ENCODE measurements at regions not wholly inside any gene's neighbourhood (a gene's known extent, or its start where the extent isn't known, plus 50 kb on each side); places are given as distances from the start of the nearest gene placed in this dataset.
A peak's percentile ranks its signal among the peaks of the same experiment; 100 is the strongest.
"Not testable (repeated sequence)": the region's sequence is repeated elsewhere in the genome, so short reads cannot be mapped to it uniquely, and the experiment has no call there.

DNA sequence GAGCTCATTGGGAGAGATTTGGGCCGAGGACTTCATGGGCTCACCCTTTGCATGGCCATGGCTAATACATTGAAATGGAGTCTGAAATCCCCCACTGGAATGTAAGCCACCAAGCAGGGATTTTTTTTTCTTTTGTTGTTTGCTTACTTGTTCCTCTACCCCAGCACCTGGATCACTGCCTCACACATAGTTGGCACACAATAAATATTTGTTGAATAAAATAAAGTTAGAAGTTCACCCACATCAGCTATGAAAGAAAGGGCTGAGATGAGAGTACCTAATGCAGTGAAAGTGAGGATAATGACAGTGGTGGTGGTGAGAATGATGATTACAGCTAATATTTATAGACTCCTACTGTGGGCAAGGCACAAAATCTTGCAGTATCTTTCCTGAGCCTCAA lies 98.1 kb upstream of the ANXA1 start:
- DNase-seq, result no peak

- no peak for DNase-seq
Measured at GRCh38 chr9:73050887-73051550, 98.2 kb upstream of the ALDH1A1 start.

GRCh38 chr9:73050065-73050816 lies 97.4 kb upstream of the ALDH1A1 start:
- DNase-seq, result no peak

DNA sequence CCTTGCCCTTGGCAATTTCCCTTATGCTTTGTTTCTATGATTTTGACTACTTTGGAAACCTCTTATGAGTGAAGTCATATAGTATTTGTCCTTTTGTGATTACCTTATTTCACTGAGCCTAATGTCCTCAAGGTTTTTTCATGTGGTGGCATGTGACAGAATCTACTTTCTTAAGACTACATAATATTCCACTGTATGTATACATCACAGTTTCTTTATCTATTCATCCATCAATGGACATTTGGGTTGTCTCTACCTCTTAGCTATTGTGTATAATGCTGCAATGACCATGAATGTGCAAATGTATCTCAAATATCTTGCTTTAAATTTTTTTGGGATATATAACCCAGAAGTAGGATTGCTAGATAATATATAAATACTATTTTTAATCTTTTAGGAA lies 96.4 kb upstream of the ALDH1A1 start:
- DNase-seq, result no peak

GRCh38 chr9:73046769-73047168 lies 93.9 kb upstream of the ALDH1A1 start:
- no peak for DNase-seq

GRCh38 chr9:73044776-73045175 lies 91.9 kb upstream of the ALDH1A1 start:
- not testable (repeated sequence) for DNase-seq

GRCh38 chr9:73042155-73042554 lies 89.3 kb upstream of the ALDH1A1 start:
- no peak for DNase-seq

DNA sequence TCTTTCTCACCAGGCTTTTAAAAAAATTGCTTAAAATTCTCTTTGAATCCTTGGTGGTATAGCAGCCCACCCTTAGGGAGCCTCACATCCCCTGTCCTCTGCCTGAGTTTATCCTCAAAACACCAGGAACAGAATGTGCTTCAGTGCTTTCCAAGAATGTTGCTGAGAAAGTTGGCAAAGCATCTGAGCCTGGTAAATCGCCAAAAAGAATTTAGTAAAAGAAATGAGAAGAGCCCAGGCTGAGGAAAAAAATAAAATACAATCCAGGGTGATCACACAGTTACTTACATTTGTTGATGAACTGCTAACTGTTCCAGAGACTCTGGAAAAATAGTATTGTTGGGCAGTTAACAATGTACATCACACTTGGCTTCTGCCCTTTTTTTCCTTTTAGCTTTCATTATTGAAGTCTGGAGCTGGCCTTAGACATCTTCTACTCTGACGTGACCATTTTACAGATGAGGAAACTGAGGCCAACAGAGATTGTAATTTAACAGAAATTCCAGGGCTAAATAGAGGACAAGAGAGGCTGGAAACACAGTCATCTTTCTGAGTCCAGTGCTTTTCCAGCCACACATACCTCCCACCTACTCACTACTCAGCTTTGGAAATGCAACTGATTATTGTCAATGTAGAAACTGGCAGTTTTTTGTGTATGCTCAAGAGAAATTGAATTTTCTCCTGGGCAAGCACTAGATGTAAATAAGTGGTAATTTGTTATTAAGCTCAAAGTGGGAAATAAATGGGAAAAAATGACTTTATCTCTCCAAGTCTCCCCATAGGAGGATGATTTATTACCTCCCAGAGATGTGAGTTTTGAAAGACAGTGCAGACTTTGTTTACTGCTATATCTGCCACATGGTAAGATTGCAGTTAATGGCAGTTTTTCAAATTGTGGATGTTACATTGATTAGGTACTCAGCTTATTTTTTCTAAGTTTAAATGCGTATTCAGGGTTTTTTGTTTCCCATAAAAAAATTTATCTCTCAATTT lies 86.7 kb upstream of the ALDH1A1 start:
- no peak for DNase-seq

GRCh38 chr9:73038613-73039012 lies 85.8 kb upstream of the ALDH1A1 start:
- DNase-seq, result no peak

DNA sequence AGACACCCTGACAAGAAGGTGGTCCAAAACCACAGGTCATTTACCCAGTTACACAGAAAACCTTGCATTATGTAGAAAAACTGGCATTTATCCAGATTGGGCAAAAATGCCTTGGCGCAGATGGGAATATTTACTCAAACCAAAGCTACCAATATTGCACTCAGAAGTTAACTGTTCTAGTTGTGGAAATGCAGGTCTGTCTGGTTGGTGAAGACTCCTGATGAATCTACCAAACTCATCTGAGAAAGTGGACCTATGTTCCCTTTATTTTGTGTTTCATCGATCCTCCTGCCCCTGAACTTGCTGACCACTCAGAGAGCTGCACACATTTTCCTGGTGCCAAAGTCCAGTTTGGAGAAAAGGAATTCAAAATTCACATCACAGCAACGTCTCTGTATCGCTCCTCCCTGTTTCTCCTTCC lies 85.2 kb upstream of the ALDH1A1 start:
- no peak for DNase-seq

- DNase-seq, result no peak
Measured at GRCh38 chr9:73037613-73038012, 84.8 kb upstream of the ALDH1A1 start.

DNA sequence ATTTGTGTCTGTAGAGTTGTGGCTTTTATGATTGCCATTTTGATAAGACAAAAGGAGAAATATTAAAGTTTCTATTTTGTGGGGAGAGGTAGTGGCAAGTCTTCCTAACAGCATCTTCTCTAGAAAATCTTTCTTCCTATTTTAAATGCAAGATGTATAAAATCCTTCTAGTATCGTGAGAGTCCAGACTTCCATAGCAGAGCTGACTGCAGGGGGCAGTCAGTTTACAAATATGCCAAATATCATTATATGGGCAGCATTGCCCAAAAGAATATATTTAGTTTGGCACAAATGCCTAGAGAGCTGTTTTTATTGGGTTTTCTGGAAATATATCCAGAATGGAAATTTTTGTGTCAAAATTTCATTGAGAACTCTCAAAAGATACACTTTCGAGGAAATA lies 82.1 kb upstream of the ALDH1A1 start:
- no peak for DNase-seq

DNA sequence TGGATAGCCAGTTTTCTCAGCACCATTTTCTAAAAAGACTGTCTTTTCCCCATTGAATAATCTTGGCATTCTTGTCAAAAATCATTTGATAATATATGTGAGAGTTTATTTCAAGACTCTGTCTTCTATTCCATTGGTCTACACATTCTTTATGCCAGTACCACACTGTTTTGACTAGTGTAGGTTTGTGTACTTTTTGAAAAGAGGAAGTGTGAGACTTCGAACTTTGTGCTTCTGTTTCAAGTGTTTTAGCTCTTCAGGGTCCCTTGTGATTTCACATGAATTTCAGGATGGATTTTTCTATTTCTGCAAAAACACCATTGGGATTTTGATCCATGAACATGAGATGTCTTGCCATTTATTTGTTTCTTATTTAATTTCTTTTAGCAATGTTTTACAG lies 78.5 kb upstream of the ALDH1A1 start:
- no peak for DNase-seq

DNA sequence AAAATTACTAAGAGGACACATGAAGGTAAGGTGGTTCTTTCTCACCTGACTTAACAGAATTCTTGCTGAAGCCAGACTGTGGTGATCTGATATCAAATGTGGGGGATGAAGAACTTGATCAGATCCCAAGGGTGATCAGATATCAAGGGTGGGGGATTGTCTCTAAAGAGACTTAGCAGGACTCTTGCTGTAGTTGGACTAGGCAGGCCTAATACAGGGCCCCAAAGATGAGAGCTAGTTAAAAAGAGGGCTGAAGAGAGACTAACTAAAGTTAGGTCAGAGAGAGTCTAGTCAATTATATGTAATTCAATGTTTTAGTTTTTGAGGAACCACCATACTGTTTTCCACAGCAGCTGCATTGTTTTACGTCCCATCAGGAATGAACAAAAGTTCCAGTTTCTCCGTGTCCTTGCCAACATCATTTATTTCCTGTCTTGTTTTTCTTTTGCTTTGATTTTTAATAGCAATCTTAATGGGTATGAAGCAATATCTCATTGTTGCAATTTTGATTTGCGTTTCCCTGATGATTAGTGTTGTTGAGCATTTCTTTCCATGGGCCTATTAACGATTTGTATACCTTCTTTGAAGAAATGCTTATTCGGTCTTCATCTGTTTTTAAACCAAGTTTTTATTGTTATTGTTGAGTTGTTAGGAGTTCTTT lies 77.6 kb upstream of the ALDH1A1 start:
- DNase-seq, result no peak

GRCh38 chr9:73029346-73029745 lies 76.5 kb upstream of the ALDH1A1 start:
- no peak for DNase-seq

- no peak for DNase-seq
Measured at GRCh38 chr9:73026375-73026774, 73.5 kb upstream of the ALDH1A1 start.

GRCh38 chr9:73024601-73025034 lies 71.8 kb upstream of the ALDH1A1 start:
- no peak for DNase-seq

- DNase-seq, result peak; percentile 27
Measured at GRCh38 chr9:73023025-73023541, 70.2 kb upstream of the ALDH1A1 start.

DNA sequence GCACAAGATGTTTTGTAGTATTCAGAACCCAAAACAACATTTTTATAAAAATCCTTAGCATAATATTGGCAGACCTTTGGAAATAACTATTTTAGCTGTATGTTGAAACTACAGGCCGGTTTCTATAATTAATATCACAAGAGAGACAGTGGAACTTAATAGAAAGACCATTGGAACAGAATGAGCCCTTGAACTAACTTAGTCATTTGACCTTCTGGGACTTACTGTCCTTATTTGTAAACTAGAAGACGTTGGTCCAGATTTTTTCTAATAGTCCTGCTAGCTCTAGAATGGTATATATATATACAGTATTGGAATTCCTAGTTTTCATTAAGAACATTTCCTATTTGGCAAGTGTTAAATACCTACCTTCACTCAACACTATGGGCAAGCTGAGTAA lies 69.5 kb upstream of the ALDH1A1 start:
- DNase-seq, result no peak

DNA sequence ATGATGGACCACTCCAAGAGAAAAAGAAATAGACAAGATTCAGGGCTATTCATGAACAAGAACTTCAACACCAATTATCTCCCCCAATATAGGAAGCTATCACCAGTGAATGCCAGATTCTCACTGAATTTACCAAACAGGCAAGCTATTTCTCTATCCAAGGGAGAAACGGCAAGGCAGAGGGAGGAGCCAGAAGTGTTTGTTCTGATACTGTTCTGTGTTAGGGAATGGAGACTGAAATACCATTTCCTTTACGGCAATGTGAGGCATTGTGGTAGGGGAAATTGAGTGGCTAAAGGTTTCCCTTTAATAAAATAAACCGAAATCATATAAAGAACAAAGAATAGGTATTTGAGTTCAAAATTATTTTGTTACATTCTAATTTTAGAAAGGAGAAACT lies 68.0 kb upstream of the ALDH1A1 start:
- no peak for DNase-seq

GRCh38 chr9:73014011-73014410 lies 61.2 kb upstream of the ALDH1A1 start:
- no peak for DNase-seq

- DNase-seq, result no peak
Measured at GRCh38 chr9:73011956-73012355, 59.1 kb upstream of the ALDH1A1 start.

Measured in central memory CD4-positive, alpha-beta T cell (primary cell).